ENCODE measurements at regions not wholly inside any gene's neighbourhood (a gene's known extent, or its start where the extent isn't known, plus 50 kb on each side); places are given as distances from the start of the nearest gene placed in this dataset.

DNA sequence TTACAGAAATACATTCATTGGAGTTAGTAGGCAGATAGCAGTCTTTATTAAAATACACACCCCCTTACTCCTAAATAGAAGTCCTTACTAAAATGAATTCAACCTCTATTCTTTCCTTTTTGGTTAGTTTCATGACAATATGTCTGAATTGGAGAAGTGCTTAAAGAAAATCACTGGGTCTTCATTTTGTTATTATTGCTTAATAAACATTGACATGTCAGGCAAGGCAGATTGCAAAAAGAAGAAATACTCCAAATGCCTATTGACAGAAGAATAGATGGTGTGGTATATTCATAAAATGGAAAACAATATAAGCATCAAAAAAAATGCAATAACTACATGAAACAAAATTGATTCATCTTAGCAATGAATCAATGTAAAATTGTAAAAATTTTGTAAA is 135.5 kb downstream of the TMEM26 start:
- H3K9me3 ChIP-seq (ENCODE audit: control insufficient read depth, low read length) = peaks cover 6% of the 10 kb centered on the region

GRCh38 chr10:61316676-61317265 is 136.4 kb downstream of the TMEM26 start:
- H3K4me1 ChIP-seq (ENCODE audit: control insufficient read depth, insufficient read depth, low read length) = peaks cover 9% of the 10 kb centered on the region
- H3K36me3 ChIP-seq (ENCODE audit: control insufficient read depth, insufficient read depth, low read length, severe bottlenecking) = no peaks in the 10 kb centered on the region
- DNase-seq (ENCODE audit: low read depth) = no peak
- H3K9me3 ChIP-seq (ENCODE audit: control insufficient read depth, low read length) = peaks cover 6% of the 10 kb centered on the region
- no peaks in the 10 kb centered on the region for H3K27me3 ChIP-seq (replicated peaks; ENCODE audit: control insufficient read depth, insufficient read depth, low read length)
- no peak overlapping the region for H3K9ac ChIP-seq (ENCODE audit: low read length)
- no peak overlapping the region for H3K4me3 ChIP-seq (ENCODE audit: low read length)

More for the DNA sequence above, 135.5 kb downstream of the TMEM26 start:
- no peaks in the 10 kb centered on the region for H3K36me3 ChIP-seq (ENCODE audit: control insufficient read depth, insufficient read depth, low read length, severe bottlenecking)
- H3K9ac ChIP-seq (ENCODE audit: low read length) = no peak overlapping the region
- DNase-seq (ENCODE audit: low read depth) = no peak
- no peaks in the 10 kb centered on the region for H3K27me3 ChIP-seq (replicated peaks; ENCODE audit: control insufficient read depth, insufficient read depth, low read length)
- peaks cover 9% of the 10 kb centered on the region for H3K4me1 ChIP-seq (ENCODE audit: control insufficient read depth, insufficient read depth, low read length)
- no peak overlapping the region for H3K4me3 ChIP-seq (ENCODE audit: low read length)

GRCh38 chr10:61314273-61314672 is 138.9 kb downstream of the TMEM26 start:
- peaks cover 9% of the 10 kb centered on the region for H3K4me1 ChIP-seq (ENCODE audit: control insufficient read depth, insufficient read depth, low read length)
- no peak overlapping the region for H3K4me3 ChIP-seq (ENCODE audit: low read length)
- DNase-seq (ENCODE audit: low read depth) = no peak
- peaks cover 6% of the 10 kb centered on the region for H3K9me3 ChIP-seq (ENCODE audit: control insufficient read depth, low read length)
- H3K36me3 ChIP-seq (ENCODE audit: control insufficient read depth, insufficient read depth, low read length, severe bottlenecking) = no peaks in the 10 kb centered on the region
- no peak overlapping the region for H3K9ac ChIP-seq (ENCODE audit: low read length)
- no peaks in the 10 kb centered on the region for H3K27me3 ChIP-seq (replicated peaks; ENCODE audit: control insufficient read depth, insufficient read depth, low read length)

DNA sequence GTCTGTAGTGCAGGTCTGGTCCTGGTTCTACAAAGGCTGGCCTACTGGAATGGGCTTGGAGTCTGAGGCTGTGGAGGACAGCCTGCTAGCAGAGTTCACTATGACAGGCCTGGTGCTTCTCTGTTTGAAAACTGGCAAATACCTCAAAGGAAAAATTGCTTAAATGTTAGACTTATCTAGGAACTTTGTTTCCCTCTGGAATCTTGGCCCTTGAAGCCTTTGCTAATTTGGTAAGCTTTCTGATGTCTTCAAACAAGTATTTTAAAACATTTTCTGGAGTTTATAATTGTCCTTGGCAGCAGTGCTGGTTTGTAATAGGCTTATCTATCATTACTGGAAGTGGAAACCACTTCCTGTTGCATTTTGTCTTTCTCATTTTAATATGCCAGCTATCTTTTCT is 139.7 kb downstream of the TMEM26 start:
- H3K9me3 ChIP-seq (ENCODE audit: control insufficient read depth, low read length) = peaks cover 6% of the 10 kb centered on the region
- H3K27me3 ChIP-seq (replicated peaks; ENCODE audit: control insufficient read depth, insufficient read depth, low read length) = no peaks in the 10 kb centered on the region
- peaks cover 9% of the 10 kb centered on the region for H3K4me1 ChIP-seq (ENCODE audit: control insufficient read depth, insufficient read depth, low read length)

GRCh38 chr10:61304746-61305145 is 148.4 kb downstream of the TMEM26 start:
- H3K36me3 ChIP-seq (ENCODE audit: control insufficient read depth, insufficient read depth, low read length, severe bottlenecking) = no peaks in the 10 kb centered on the region
- peak overlapping the region; percentile 29 for H3K4me3 ChIP-seq (ENCODE audit: low read length)
- peak; percentile 40 for DNase-seq (ENCODE audit: low read depth)
- peaks cover 26% of the 10 kb centered on the region for H3K4me1 ChIP-seq (ENCODE audit: control insufficient read depth, insufficient read depth, low read length)
- peak overlapping the region; percentile 44 for H3K9ac ChIP-seq (ENCODE audit: low read length)
- no peaks in the 10 kb centered on the region for H3K27me3 ChIP-seq (replicated peaks; ENCODE audit: control insufficient read depth, insufficient read depth, low read length)
- no peaks in the 10 kb centered on the region for H3K9me3 ChIP-seq (ENCODE audit: control insufficient read depth, low read length)

More for the DNA sequence above, 139.7 kb downstream of the TMEM26 start:
- Histone ChIP-seq H3K9ac (ENCODE audit: low read length) (no peak overlapping the region), H3K36me3 (ENCODE audit: control insufficient read depth, insufficient read depth, low read length, severe bottlenecking) (no peaks in the 10 kb centered on the region), H3K4me3 (ENCODE audit: low read length) (no peak overlapping the region)
- peak; percentile 30 for DNase-seq (ENCODE audit: low read depth)

DNA sequence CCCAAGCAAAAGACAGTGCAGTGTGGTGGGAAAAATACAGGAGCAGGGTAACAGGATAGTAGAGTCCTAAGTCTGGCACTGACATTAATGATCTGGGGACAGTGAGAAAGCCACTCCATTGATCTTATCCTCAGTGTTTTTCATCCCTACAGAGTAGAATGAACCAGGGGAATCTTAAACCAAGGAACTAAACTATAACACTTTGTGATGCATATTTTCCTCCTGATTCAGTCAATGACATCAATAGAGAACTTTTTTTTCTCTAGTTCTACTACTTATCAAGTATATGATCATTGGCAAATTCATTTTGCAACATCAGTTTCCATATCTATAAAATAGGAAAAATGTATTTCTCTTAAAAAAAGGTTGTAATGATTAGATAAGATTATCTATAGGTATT is 151.1 kb downstream of the TMEM26 start:
- Histone ChIP-seq H3K9ac (ENCODE audit: low read length) (no peak overlapping the region), H3K36me3 (ENCODE audit: control insufficient read depth, insufficient read depth, low read length, severe bottlenecking) (no peaks in the 10 kb centered on the region), H3K27me3 (replicated peaks; ENCODE audit: control insufficient read depth, insufficient read depth, low read length) (no peaks in the 10 kb centered on the region), H3K9me3 (ENCODE audit: control insufficient read depth, low read length) (peaks cover 12% of the 10 kb centered on the region), H3K4me1 (ENCODE audit: control insufficient read depth, insufficient read depth, low read length) (peaks cover 26% of the 10 kb centered on the region), H3K4me3 (ENCODE audit: low read length) (no peak overlapping the region)
- peak; percentile 59 for DNase-seq (ENCODE audit: low read depth)

DNA sequence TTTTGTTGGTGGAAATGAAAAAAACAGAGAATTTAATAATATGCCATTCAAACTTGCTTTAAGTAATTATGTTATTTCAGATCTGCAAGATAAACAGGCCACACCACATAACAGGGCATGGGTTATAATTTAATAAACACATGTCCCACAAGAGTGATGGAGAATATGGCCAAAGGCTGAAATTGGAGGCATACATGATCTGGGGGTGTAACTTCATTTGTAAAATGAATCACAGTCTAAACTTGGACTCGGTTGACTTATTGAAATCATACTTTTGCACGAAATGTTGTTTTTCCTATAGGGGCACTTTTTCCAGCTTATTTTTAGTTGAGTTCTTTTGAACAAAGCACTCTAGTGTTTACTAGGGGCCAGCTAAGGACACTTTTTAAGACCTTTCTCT is 151.6 kb downstream of the TMEM26 start:
- H3K27me3 ChIP-seq (replicated peaks; ENCODE audit: control insufficient read depth, insufficient read depth, low read length) = no peaks in the 10 kb centered on the region
- peaks cover 12% of the 10 kb centered on the region for H3K9me3 ChIP-seq (ENCODE audit: control insufficient read depth, low read length)
- H3K9ac ChIP-seq (ENCODE audit: low read length) = no peak overlapping the region
- peaks cover 26% of the 10 kb centered on the region for H3K4me1 ChIP-seq (ENCODE audit: control insufficient read depth, insufficient read depth, low read length)
- no peaks in the 10 kb centered on the region for H3K36me3 ChIP-seq (ENCODE audit: control insufficient read depth, insufficient read depth, low read length, severe bottlenecking)
- peak; percentile 69 for DNase-seq (ENCODE audit: low read depth)
- H3K4me3 ChIP-seq (ENCODE audit: low read length) = no peak overlapping the region

- DNase-seq (ENCODE audit: low read depth) = no peak
- H3K36me3 ChIP-seq (ENCODE audit: control insufficient read depth, insufficient read depth, low read length, severe bottlenecking) = no peaks in the 10 kb centered on the region
- no peak overlapping the region for H3K4me3 ChIP-seq (ENCODE audit: low read length)
- H3K4me1 ChIP-seq (ENCODE audit: control insufficient read depth, insufficient read depth, low read length) = peaks cover 26% of the 10 kb centered on the region
- H3K9ac ChIP-seq (ENCODE audit: low read length) = no peak overlapping the region
- peaks cover 12% of the 10 kb centered on the region for H3K9me3 ChIP-seq (ENCODE audit: control insufficient read depth, low read length)
- H3K27me3 ChIP-seq (replicated peaks; ENCODE audit: control insufficient read depth, insufficient read depth, low read length) = no peaks in the 10 kb centered on the region
These were observed 153.3 kb downstream of the TMEM26 start for GRCh38 chr10:61299841-61300240.

DNA sequence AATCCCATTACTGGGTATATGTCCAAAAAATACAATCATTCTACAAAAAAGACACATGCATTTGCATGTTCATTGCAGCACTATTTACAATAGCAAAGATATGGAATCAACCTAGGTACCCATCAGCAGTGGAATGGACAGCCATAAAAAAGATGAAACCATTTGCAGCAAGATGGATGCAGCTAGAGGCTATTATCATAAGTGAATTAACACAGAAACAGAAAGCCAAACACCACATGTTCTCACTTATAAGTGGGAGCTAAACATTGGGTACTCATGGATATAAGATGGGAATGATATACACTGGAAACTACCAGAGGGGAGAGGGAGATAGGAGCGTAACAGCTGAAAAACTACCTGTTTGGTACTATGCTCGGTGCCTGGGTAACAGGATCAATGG is 154.0 kb downstream of the TMEM26 start:
- Histone ChIP-seq H3K27me3 (replicated peaks; ENCODE audit: control insufficient read depth, insufficient read depth, low read length) (no peaks in the 10 kb centered on the region), H3K36me3 (ENCODE audit: control insufficient read depth, insufficient read depth, low read length, severe bottlenecking) (no peaks in the 10 kb centered on the region), H3K9me3 (ENCODE audit: control insufficient read depth, low read length) (peaks cover 12% of the 10 kb centered on the region), H3K4me1 (ENCODE audit: control insufficient read depth, insufficient read depth, low read length) (peaks cover 19% of the 10 kb centered on the region), H3K4me3 (ENCODE audit: low read length) (no peak overlapping the region), H3K9ac (ENCODE audit: low read length) (no peak overlapping the region)
- no peak for DNase-seq (ENCODE audit: low read depth)

- Histone ChIP-seq H3K4me1 (ENCODE audit: control insufficient read depth, insufficient read depth, low read length) (peaks cover 11% of the 10 kb centered on the region), H3K36me3 (ENCODE audit: control insufficient read depth, insufficient read depth, low read length, severe bottlenecking) (no peaks in the 10 kb centered on the region), H3K27me3 (replicated peaks; ENCODE audit: control insufficient read depth, insufficient read depth, low read length) (no peaks in the 10 kb centered on the region), H3K4me3 (ENCODE audit: low read length) (no peak overlapping the region), H3K9ac (ENCODE audit: low read length) (no peak overlapping the region), H3K9me3 (ENCODE audit: control insufficient read depth, low read length) (peaks cover 12% of the 10 kb centered on the region)
- DNase-seq (ENCODE audit: low read depth) = no peak
These were observed 155.0 kb downstream of the TMEM26 start for GRCh38 chr10:61298194-61298593.

DNA sequence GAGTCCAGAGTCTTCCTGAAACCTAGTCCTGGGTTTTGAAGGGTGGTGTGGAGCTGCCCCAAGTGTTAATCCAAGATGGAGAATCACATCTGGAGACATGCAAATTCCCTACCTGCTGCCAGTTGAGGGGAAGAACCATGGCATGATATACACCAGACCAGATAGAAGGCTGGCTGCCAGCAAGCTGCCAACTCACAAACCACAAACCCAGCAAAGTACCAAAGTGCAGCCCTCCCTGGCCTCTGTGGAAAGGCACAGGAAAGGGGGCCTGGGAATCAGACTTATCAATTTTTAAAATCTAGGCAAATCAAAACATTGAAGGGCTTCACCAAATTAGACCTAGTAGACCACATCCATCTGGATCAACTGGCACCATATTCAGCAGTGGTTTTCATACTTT is 157.0 kb downstream of the TMEM26 start:
- Histone ChIP-seq H3K9ac (ENCODE audit: low read length) (no peak overlapping the region), H3K27me3 (replicated peaks; ENCODE audit: control insufficient read depth, insufficient read depth, low read length) (no peaks in the 10 kb centered on the region), H3K4me1 (ENCODE audit: control insufficient read depth, insufficient read depth, low read length) (no peaks in the 10 kb centered on the region), H3K9me3 (ENCODE audit: control insufficient read depth, low read length) (peaks cover 12% of the 10 kb centered on the region), H3K36me3 (ENCODE audit: control insufficient read depth, insufficient read depth, low read length, severe bottlenecking) (no peaks in the 10 kb centered on the region), H3K4me3 (ENCODE audit: low read length) (no peak overlapping the region)
- no peak for DNase-seq (ENCODE audit: low read depth)

DNA sequence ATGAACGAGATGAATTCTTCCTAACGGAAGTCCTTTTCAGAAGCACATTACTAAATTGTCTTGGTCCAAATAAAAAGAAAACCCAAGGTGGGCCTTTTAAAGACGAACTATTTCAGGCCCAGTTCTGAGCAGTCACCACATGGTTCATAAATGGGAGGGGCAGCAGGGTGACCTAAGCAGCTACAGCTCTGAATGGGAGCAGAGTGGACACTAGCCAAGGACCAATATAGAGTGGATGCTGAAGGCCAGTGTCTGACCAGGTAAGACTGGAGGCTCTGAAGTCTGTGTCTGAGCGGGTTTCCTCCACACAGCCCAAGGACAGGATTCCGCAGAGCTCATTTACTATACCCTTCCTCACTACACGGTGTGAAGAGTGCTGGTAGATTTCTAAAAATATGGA is 159.1 kb downstream of the TMEM26 start:
- Histone ChIP-seq H3K9me3 (ENCODE audit: control insufficient read depth, low read length) (peaks cover 16% of the 10 kb centered on the region), H3K36me3 (ENCODE audit: control insufficient read depth, insufficient read depth, low read length, severe bottlenecking) (no peaks in the 10 kb centered on the region), H3K4me3 (ENCODE audit: low read length) (no peak overlapping the region), H3K4me1 (ENCODE audit: control insufficient read depth, insufficient read depth, low read length) (no peaks in the 10 kb centered on the region), H3K27me3 (replicated peaks; ENCODE audit: control insufficient read depth, insufficient read depth, low read length) (no peaks in the 10 kb centered on the region), H3K9ac (ENCODE audit: low read length) (no peak overlapping the region)
- DNase-seq (ENCODE audit: low read depth) = no peak

All from adipocyte (in vitro differentiated cells).